Liver (tissue), 2 donors: ENCODE measurements at regions not wholly inside any gene's neighbourhood (a gene's known extent, or its start where the extent isn't known, plus 50 kb on each side); places are given as distances from the start of the nearest gene placed in this dataset.

Source experiments
- YY1 ChIP-seq: IDR thresholded peaks from 2 replicates; pipeline ENCODE4 v1.6.1; 2016; ENCODE audit warnings: antibody characterized with exemption, mild to moderate bottlenecking
- TF ChIP-seq, protein P1 (sequence below): fragments of 150-350 bp; IDR thresholded peaks from 2 replicates; pipeline ENCODE4 v1.5.1; 2017; ENCODE audit warnings: improper control_type of control experiment, low read depth, low read length; ENCODE audit not compliant: missing input control
- donor health status: healthy.

DNA sequence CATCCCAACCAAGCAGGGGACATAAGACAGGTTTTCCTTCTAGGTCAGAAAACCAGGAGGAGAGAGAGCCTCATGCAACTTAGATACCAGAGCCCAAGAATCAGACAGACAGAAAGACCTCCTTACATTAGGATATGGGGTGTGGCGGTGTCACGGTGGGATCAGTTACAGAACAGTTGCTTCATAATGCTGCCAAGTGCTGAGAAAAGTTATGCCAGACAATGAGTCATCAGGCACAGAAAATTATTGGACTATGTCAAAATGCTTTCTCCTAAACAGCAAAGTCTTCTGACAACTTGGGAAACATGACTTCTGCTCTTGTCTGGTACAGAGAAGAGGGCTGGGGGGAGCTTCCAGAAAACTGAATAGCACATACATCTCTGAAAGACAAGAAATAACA, 1120.2 kb upstream of the TMPRSS15 start:
- TF ChIP-seq, protein P1, sequence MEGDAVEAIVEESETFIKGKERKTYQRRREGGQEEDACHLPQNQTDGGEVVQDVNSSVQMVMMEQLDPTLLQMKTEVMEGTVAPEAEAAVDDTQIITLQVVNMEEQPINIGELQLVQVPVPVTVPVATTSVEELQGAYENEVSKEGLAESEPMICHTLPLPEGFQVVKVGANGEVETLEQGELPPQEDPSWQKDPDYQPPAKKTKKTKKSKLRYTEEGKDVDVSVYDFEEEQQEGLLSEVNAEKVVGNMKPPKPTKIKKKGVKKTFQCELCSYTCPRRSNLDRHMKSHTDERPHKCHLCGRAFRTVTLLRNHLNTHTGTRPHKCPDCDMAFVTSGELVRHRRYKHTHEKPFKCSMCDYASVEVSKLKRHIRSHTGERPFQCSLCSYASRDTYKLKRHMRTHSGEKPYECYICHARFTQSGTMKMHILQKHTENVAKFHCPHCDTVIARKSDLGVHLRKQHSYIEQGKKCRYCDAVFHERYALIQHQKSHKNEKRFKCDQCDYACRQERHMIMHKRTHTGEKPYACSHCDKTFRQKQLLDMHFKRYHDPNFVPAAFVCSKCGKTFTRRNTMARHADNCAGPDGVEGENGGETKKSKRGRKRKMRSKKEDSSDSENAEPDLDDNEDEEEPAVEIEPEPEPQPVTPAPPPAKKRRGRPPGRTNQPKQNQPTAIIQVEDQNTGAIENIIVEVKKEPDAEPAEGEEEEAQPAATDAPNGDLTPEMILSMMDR, result no peak
- no peak for TF ChIP-seq YY1
